BJ (cell line): ENCODE measurements at regions not wholly inside any gene's neighbourhood (a gene's known extent, or its start where the extent isn't known, plus 50 kb on each side); places are given as distances from the start of the nearest gene placed in this dataset.

Experiments used
- CTCF ChIA-PET: fragments of 350-600 bp; formaldehyde crosslinking; extraction: SDS; loops from one replicate; lab custom pipeline; 2021; ENCODE audit warnings: antibody characterized with exemption, inconsistent platforms; lab: Yijun Ruan, JAX
- POLR2A ChIA-PET: fragments of 300-600 bp; sonication (Branson Sonifier 250); formaldehyde crosslinking; extraction: SDS; loops from one replicate; lab custom pipeline; 2021; ENCODE audit warnings: antibody characterized with exemption; lab: Charles Lee
- DNase-seq: peaks from one replicate; pipeline ENCODE4 v3.0.0-alpha.2; 2011; ENCODE audit warnings: low read depth
- H3K27me3 ChIP-seq: 2 replicates; pipeline ENCODE4 v1.6.0; 2011; ENCODE audit warnings: low read length; ENCODE audit not compliant: control insufficient read depth, insufficient read depth
- H3K36me3 ChIP-seq: 2 replicates; pipeline ENCODE4 v1.5.1; 2011; ENCODE audit warnings: low read length; ENCODE audit not compliant: control insufficient read depth, insufficient read depth
- H3K4me3 ChIP-seq: 2 replicates; pipeline ENCODE4 v1.5.1; 2011; ENCODE audit warnings: low read depth, mild to moderate bottlenecking, control low read depth, low read length
- CTCF ChIP-seq: IDR thresholded peaks from 2 replicates; pipeline ENCODE4 v1.5.1; 2011; ENCODE audit warnings: low read depth, mild to moderate bottlenecking, control low read depth, inconsistent platforms, low read length, moderate library complexity; ENCODE audit not compliant: insufficient read depth

- no peak for DNase-seq
- CTCF ChIA-PET: no interaction called here
- TF ChIP-seq CTCF: no peak
Measured at GRCh38 chr2:192327576-192327975, 132.8 kb upstream of the TMEFF2 start.

GRCh38 chr2:192315543-192315942, 120.8 kb upstream of the TMEFF2 start:
- CTCF ChIA-PET: no interaction called here
- TF ChIP-seq CTCF: no peak
- DNase-seq: no peak
- no peak overlapping the region for H3K4me3 ChIP-seq
- no peaks in the 10 kb centered on the region for H3K36me3 ChIP-seq
- POLR2A ChIA-PET: no interaction called here
- H3K27me3 ChIP-seq: no peaks in the 10 kb centered on the region

More at GRCh38 chr2:192327576-192327975, 132.8 kb upstream of the TMEFF2 start:
- Histone ChIP-seq H3K4me3 (no peak overlapping the region), H3K27me3 (no peaks in the 10 kb centered on the region), H3K36me3 (no peaks in the 10 kb centered on the region)
- POLR2A ChIA-PET: no interaction called here

GRCh38 chr2:192314800-192315481, 120.2 kb upstream of the TMEFF2 start:
- Histone ChIP-seq H3K27me3 (no peaks in the 10 kb centered on the region), H3K36me3 (no peaks in the 10 kb centered on the region), H3K4me3 (no peak overlapping the region)
- no peak for TF ChIP-seq CTCF
- CTCF ChIA-PET: no interaction called here
- POLR2A ChIA-PET: no interaction called here
- DNase-seq: no peak

GRCh38 chr2:192313773-192314172, 119.0 kb upstream of the TMEFF2 start:
- Histone ChIP-seq H3K4me3 (no peak overlapping the region), H3K36me3 (no peaks in the 10 kb centered on the region), H3K27me3 (no peaks in the 10 kb centered on the region)
- CTCF ChIA-PET: interaction anchor here (1.1 kb wide), 1 partner anchor 15 kb away, joined by 3 read pairs; no protein-coding TSS in a partner anchor
- DNase-seq: no peak
- TF ChIP-seq CTCF: no peak
- POLR2A ChIA-PET: no interaction called here

- Histone ChIP-seq H3K36me3 (no peaks in the 10 kb centered on the region), H3K27me3 (no peaks in the 10 kb centered on the region), H3K4me3 (no peak overlapping the region)
- DNase-seq: no peak
- ChIA-PET CTCF (no interaction called here), POLR2A (no interaction called here)
- no peak for TF ChIP-seq CTCF
Measured at GRCh38 chr2:192311701-192312460, 117.1 kb upstream of the TMEFF2 start.
